GDM1 (cell line): ENCODE measurements at regions not wholly inside any gene's neighbourhood (a gene's known extent, or its start where the extent isn't known, plus 50 kb on each side); places are given as distances from the start of the nearest gene placed in this dataset.
A peak's percentile ranks its signal among the peaks of the same experiment; 100 is the strongest.

Experiments
- DNase-seq: peaks from one replicate; lab custom pipeline; 2025; lab: John Stamatoyannopoulos, UW

GRCh38 chr10:85145966-85146365, 817.6 kb downstream of the CCSER2 start:
- no peak for DNase-seq

GRCh38 chr10:85147346-85148250, 819.2 kb downstream of the CCSER2 start:
- no peak for DNase-seq

GRCh38 chr10:85148693-85149640, 820.6 kb downstream of the CCSER2 start:
- DNase-seq: no peak

- no peak for DNase-seq
Measured at GRCh38 chr10:85149766-85150165, 821.4 kb downstream of the CCSER2 start.

- DNase-seq: no peak
Measured at GRCh38 chr10:85151506-85151905, 823.1 kb downstream of the CCSER2 start.

GRCh38 chr10:85152496-85152895, 824.1 kb downstream of the CCSER2 start:
- no peak for DNase-seq

GRCh38 chr10:85152911-85153310, 824.5 kb downstream of the CCSER2 start:
- no peak for DNase-seq

- no peak for DNase-seq
Measured at GRCh38 chr10:85157206-85157605, 828.8 kb downstream of the CCSER2 start.

GRCh38 chr10:85168243-85168642, 839.9 kb downstream of the CCSER2 start:
- no peak for DNase-seq

- DNase-seq: no peak
Measured at GRCh38 chr10:85170026-85170425, 841.6 kb downstream of the CCSER2 start.

GRCh38 chr10:85175635-85176034, 847.2 kb downstream of the CCSER2 start:
- peak; percentile 4 for DNase-seq

GRCh38 chr10:85177767-85178166, 849.4 kb downstream of the CCSER2 start:
- no peak for DNase-seq

GRCh38 chr10:85187047-85187446, 858.7 kb downstream of the CCSER2 start:
- no peak for DNase-seq

- no peak for DNase-seq
Measured at GRCh38 chr10:85188770-85189484, 860.5 kb downstream of the CCSER2 start.

- DNase-seq: no peak
Measured at GRCh38 chr10:85193796-85194195, 865.4 kb downstream of the CCSER2 start.

GRCh38 chr10:85194706-85195105, 866.3 kb downstream of the CCSER2 start:
- DNase-seq: no peak

GRCh38 chr10:85195596-85195995, 867.2 kb downstream of the CCSER2 start:
- no peak for DNase-seq

GRCh38 chr10:85204814-85205213, 876.4 kb downstream of the CCSER2 start:
- DNase-seq: no peak

GRCh38 chr10:85212526-85212925, 884.1 kb downstream of the CCSER2 start:
- DNase-seq: no peak

- DNase-seq: no peak
Measured at GRCh38 chr10:85213493-85213892, 885.1 kb downstream of the CCSER2 start.

GRCh38 chr10:85222300-85222699, 893.9 kb downstream of the CCSER2 start:
- DNase-seq: no peak

GRCh38 chr10:85224366-85224940, 896.1 kb downstream of the CCSER2 start:
- no peak for DNase-seq
